HG03457 (cell line): ENCODE measurements at regions not wholly inside any gene's neighbourhood (a gene's known extent, or its start where the extent isn't known, plus 50 kb on each side); places are given as distances from the start of the nearest gene placed in this dataset.
"Not testable (repeated sequence)": the region's sequence is repeated elsewhere in the genome, so short reads cannot be mapped to it uniquely, and the experiment has no call there.

ENCODE experiments used
- ATAC-seq: cut with Tn5 transposase; IDR thresholded peaks from one replicate; pipeline ENCODE4 v1.9.1; 2021; ENCODE audit warnings: moderate number of reproducible peaks; ENCODE audit not compliant: unreplicated experiment

DNA sequence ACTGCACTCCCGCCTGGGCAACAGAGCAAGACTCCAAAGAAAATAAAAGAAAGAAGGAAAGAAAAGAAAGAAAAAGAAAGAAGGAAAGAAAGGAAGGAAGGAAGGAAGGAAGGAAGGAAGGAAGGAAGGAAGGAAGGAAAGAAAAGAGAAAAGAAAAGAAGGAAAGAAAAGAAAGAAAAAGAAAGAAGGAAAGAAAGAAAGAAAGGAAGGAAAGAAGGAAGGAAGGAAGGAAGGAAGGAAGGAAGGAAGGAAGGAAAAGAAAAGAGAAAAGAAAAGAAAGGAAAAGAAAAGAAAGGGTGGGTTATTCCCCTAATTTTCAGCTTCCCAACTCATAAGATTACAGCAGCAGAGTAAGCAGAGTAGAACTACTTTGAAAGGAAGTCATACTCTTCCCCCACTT, 64.4 kb downstream of the TMEM200C start:
- ATAC-seq: not testable (repeated sequence)

DNA sequence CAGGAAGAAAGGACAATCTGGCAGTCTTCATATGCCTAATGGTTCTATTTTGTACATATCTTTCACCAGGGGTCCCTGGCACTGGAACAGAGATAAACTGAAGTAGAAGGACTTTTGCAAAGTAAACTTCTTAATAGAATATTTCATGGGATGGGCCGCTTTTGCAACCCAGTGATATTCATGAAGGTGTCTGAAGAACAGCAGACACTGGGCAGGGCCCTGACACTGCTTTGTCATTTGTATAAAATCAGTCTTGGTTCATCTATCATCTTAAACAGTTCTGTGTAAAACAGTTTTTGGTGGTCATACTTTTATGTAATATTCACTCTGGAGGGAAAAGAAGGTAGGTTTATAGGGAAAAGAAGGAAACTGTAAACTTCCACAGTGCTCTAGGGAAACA, 66.4 kb downstream of the TMEM200C start:
- no peak for ATAC-seq

DNA sequence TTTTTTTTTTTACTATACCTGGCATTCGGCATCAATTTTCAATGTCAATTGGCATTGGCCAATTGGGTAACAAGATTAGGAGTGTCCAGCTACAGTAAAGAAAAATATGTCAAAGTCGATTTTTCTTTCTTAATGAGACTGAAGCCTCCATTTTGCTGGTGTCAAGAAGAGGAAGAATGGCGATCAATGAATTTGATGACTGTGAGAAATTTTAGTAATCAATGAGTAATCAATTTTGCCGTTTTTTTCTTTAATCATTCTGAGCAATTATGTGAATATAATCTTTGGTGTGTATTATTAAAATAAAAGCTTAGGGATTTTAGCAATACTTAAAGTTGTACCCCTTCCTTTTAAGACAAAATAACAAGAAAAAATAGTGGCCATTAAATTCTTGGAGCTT, 69.7 kb downstream of the TMEM200C start:
- no peak for ATAC-seq

DNA sequence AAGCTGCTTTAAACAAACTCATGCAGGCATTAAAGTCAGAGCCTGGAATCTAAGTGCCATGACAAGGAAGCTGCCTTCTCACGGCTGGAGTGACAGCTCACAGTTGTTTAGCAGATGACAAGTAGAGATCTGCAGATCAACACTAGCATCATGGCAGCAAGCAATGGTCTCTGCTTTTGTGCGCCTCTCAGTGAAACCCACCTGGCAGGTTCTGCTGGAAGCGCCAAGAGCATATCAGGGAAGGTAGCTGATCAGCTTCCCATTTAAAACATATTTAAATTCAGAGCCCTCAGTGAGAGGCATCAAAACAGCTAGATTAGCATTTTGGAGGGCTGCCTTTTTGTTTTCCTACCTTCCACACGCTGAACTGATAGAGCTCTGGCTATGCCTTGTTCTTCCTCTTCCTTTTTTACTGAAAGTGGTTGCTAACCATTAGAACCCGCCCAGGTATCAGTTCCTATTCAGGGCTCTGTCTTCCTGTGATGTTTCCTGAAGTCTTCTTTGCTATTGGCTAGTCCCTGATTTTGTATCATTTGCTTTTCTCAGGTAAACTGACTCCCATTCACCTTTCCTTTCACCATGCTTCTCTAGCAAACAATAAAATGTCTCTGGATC, 70.8 kb downstream of the TMEM200C start:
- ATAC-seq: no peak

DNA sequence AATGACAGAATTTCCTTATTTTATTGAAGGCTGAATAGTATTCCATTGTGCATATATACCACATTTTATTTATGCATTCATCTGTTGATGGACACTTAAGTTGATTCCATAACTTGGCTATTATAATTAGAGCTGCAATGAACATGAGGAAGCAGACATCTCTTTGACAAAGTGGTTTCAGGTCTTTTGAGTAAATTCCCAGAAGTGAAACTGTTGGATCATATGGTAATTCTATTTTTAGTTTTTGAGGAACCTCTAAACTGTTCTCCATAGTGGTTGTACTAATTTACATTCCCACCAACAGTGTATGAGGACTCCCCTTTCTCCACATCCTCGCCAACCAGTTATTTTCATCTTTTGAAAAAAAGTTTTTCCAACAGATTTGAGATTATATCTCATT, 77.5 kb downstream of the TMEM200C start:
- no peak for ATAC-seq

DNA sequence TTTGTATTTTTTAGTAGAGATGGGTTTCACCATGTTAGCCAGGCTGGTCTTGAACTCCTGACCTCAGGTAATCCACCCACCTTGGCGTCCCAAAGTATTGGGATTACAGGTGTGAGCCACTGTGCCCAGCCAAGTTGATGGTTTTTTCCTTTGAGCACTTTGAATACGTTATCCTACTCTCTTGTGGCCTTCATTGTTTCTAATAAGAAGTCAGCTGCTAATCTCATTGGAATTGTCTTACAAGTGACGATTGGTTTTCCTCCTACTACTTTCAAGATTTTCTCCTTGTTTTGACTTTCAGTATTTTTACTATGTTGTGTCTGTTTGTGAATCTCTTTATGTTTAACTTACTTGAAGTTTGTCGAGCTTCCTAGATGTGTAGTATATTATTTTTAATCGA, 88.5 kb downstream of the TMEM200C start:
- no peak for ATAC-seq

DNA sequence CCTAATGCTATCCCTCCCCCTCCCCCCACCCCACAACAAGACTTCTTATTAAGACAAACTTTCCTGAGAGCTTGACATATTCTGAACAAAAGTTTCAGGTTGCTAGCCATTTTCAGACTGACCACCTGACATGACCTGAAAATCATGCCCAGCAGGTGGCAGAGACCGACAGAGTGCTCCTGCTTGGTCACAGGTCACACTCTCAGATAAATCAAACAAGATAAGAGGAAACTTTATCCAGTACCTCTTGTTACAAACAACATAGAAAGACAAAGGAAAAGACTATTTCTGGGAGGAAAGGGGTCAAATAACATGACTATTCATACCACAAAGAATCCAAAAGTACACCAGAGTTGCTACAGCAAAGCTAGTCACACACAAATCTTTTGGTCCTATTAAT, 107.4 kb downstream of the TMEM200C start:
- ATAC-seq: no peak

DNA sequence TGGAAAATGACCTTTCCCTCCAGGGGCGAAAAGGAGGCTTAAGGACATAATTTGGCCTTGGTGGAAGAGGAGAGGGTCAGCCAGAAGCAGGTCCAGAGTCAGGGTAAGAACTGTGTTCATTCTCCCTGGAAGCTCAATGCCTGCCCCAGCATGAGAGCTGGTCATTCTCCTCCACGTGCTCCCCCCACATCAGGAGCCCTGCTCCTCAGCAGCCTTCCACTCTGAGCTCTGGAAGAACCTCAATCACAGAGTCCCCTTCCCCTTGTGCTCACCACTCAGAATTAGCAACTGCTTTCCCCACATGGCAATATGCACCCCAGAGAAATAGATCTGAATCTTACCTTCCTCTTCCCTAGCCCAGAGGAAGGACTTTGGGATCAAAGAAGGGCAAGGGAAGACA, 115.4 kb downstream of the TMEM200C start:
- ATAC-seq: no peak

DNA sequence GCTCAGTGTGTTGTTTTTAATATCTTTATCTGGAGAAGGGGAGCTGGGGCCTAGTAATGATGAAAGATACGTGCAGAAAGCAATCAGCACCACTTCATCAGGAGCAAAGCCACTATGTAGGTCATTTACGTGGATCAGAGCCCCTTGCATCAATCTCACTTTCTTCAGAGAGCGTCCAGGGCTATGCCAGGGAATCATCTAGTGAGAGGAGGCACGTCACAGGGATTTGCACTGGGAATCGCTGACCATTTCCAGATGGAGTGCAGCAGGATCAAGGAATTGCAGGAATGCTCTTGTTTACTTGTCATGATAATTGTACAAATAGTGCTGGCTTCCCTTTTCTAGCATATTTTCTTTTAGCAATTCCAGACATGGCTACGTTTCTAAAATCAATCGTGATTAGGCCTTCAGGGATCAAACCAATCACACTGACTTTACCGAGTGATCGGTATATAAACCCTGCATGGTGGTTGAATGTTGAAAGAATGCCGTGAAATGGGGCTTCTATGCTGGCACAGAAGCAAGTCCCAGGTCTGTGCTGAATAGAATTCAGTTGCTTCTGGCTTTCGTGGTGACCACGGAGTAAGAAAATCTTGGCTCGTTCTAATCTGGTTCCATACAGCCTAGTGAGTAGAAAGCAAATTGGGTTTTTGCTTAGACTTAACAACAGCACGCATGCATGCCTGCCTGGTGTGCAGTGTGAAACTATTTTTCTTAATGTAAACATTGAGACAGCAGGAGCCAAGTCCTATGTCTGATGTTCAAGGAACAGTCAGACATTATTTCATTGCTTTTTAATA, 122.8 kb downstream of the TMEM200C start:
- ATAC-seq: no peak

DNA sequence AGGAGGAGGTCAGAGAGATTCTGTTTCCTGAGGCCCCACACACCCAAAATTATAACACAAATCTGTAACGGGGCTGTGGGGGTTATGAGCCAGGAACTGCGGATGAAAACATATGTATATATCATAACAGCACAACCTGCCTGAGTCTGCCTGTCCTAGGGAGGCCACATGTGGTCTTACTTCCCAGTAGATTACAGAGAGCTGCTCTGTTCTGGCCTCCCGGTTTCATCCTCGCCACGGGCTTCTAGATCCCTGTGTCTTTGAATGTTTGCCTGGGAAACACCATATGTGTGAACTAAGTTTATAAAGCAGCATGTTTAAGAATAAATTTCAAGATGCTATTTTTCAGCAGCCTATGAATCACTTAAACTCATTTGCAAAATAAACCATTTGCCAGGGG, 124.0 kb downstream of the TMEM200C start:
- ATAC-seq: no peak

DNA sequence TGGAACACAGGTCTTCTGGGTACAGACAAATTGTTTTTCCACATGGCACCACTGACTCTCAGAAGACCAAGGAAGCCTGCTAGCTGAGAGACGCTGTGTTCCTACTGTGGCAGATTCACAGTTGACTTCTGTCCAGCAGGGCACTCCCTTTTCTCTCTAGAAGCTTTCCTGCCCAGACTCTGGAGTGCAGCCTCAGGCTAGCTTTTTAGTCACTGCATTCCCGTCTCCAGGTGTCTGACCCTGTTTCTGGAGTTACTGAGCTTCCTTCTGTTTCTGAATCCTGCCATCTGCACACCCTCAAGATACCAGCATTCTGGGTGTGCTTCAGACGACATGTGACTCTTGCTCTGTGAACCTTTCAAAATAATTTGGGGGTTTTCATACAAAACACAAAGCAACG, 125.1 kb downstream of the TMEM200C start:
- no peak for ATAC-seq

DNA sequence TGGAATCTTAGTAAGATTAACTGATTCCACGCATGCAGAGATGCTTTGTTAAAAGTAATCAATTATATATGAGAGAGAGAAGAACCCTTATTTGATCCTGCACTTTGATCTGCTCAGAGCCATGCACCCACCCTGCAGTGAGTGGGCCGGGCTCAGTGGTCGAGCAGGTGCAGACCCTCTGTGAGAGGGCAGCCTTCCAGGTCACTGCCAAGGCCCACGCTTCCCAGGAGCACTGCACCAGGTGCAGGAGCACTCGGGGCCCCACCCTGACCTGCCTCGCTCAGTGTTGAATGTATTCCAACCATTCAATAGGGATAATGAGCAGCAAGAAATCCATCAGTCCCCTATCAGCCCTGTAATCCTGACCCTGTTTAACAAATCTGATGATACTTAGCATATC, 126.9 kb downstream of the TMEM200C start:
- no peak for ATAC-seq

DNA sequence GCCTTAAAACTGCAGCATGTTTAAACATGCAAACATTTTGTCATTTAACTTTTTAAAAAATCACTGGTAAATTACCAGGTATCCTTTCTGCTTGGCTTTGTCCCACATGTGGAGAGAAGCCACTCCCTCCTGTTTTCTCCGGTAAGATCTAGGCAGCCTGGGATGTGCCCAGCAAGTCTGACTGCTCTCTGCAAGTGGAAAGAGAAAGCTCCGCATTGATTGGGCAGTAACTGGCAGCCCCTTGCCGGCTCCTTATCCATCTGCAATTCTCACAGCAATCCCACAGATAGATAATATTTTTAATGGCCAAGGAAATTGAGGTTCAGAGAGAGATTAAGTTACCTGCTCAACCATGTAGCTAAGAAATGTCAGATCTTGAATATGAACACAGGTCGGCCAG, 136.1 kb downstream of the TMEM200C start:
- ATAC-seq: no peak

DNA sequence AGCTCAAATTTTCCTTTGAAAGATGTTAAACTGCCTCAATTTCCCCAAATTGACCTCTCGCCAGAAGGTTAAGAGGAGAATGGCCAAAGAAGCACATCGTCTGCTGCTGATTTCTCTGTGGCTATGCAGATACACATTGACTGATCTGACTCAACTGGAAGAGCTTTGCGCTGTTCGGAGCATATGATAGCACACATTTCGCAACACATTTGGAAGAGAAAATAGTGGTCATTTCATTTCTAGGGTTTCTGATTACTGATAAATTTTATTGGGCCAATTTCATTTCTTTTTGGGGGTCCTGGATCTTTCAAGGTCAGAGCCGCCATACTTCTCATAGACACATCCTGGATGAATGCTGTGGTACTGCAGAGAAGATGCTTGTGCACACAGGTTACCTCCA, 138.5 kb downstream of the TMEM200C start:
- no peak for ATAC-seq

DNA sequence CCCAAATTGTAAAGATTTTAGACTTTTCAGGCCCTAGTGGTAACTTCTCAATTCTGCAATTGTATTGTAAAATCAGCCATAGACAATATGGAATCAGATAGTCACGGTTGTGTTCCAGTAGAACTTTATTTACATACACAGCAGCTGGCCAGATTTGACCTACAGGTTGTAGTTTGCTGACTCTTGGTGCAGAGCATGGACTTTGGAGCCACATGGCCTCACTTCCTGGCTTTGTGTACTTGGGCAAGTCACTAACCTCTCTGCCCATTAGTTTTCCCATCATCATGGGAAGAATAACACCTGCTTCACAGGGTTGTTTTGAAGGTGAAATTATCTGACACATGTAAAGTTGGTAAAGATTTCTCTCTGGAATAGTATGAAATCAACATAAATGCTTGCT, 147.6 kb downstream of the TMEM200C start:
- no peak for ATAC-seq

DNA sequence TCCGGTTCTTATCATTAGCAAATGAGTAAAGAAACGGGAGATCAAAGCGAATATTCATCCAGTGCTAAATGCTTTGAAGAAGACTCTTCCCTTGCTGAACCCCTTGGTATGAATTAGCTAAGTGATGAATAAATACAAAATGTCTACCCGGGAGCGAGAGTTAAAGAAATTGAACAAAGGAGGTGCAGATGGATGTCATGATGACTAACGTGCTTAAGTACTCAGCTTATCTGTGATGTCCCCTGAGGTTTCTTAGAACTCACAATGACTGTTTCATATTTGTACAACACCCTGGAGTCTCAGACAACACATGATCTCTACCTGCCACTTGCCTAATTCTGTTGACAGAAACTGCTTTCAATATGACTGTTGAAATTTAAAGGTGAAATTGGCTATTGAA, 148.5 kb downstream of the TMEM200C start:
- ATAC-seq: no peak

DNA sequence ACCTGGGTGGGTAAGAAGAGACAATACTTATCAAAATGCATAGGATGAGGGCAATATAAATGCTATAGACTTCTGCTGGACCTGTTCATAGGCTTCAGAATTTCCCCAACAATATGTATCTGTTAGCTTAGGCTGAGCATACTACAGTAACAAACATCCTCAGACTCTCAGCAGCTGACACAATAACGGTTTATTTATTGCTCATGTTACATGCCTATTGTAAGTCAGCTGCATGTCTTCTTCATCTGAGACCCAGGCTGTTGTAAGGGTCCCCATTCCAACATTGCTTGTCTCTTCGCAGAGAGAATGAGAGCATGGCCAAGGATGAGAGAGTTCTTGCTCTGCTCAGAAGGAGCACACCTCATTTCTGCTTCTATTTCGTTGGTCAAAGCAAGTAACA, 150.7 kb downstream of the TMEM200C start:
- ATAC-seq: no peak

DNA sequence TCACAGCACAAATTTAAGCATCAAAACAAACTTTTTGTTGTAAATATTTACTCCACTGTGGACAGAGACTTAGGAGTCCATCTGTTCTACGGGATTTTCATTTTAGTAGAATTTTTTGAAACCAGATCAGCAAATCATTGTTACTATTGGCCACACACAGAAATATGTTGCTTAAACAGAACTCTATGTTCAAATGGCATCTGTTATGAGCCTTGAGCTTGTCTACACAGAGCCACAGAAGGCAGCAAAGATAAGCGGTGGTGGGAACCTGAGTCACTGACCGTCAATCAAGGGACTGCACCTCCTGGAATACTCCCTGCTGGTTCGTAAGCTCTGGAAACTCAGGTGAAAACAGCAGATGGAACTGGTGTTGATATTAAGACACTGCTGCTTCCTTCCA, 156.8 kb downstream of the TMEM200C start:
- ATAC-seq: no peak

DNA sequence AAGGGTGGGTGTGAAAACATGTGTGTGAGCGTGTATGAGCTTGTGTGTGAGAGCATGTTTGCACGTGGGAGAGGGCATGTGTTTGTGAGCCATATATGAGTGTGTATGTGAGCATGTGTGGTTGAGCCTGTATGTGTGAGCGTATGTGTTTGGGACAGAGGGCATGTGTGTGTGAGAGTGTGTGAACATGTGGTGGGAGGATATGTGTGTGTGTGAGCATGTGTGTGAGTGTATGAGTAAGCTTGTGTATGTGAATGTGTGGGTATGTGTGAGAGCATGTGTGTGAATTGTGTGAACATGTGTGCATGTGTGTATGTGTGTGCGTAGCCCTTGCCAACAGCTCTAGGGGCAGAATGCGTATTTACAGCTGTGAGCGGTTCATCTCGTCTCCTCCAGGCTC, 163.0 kb downstream of the TMEM200C start:
- ATAC-seq: no peak

DNA sequence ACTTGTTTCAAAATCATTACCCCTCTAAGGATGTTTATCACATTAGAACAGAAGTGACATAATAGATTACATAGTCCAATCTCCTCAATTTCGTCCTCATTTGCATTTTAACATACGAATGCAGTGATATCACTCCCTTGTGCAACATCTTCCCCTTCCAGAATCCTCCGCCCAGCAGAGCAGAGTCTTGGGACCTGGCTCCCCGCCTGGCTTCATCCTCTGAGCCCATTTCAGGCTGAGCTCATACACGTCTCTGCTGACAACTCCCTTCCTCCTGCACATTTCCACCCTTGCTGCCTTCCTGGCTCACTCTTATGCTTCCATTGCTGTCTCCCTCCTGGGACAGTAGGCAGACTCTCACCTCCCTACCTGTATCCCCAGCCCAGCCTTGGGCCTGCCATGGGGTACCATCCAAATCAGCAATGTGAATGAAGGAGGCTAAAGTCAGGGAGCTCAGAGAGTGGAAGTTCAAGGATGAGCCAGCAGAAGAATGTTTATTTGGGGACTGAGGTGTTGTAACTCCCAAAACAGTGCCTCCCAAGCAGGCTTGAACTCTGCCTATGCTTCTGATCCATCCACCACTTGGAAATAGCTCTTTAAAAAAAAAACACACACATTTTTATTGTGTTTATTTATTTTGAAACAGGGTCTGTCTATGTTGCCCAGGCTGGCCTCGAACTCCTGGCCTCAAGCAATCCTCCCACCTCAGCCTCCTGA, 165.2 kb downstream of the TMEM200C start:
- ATAC-seq: no peak

DNA sequence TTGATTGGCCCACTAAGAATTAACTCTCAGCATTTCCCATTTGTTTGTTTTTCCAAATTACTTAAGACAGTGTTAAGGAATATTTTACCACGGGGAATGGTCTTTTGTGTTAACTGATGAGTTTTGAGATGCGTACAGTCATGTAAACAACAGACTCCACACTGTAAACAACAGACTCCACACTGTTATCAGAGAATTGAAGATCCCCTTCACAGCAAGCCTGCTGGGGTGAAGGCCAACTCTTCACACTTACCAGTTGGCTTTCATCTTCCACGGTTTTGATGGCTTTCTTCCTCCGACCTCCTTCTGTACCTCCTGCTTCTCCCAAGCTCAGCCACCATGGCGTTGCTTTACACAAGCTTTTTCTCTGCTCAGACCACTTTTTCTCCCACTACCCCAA, 166.8 kb downstream of the TMEM200C start:
- ATAC-seq: no peak

DNA sequence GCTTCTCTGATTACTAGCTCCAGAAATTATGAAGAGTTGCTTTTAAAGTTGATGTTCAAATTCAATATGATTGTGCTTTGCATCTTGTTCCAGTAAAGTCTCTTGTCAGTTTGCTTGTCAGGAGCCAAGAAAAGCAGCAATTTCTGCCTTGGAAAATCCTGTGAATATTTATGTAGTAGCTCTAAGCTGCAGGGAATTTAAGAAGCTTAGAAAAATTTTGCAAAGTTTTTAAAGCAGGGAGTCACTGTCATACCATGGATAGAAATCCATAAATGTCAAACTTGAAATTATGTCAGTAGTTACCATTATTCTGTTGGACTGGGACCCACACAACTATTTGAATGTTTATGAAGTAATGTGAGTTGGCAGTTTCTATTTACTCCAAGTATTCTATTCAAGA, 169.3 kb downstream of the TMEM200C start:
- ATAC-seq: no peak
